KG1 (cell line): ENCODE measurements at regions not wholly inside any gene's neighbourhood (a gene's known extent, or its start where the extent isn't known, plus 50 kb on each side); places are given as distances from the start of the nearest gene placed in this dataset.

ENCODE experiments used
- DNase-seq: peaks from one replicate; lab custom pipeline; 2025; lab: John Stamatoyannopoulos, UW

- DNase-seq: no peak
Observed at GRCh38 chr14:95386536-95387095, 66.9 kb upstream of the CLMN start.

- no peak for DNase-seq
Observed at GRCh38 chr14:95385701-95386100, 66.0 kb upstream of the CLMN start.

GRCh38 chr14:95382747-95383146 lies 63.0 kb upstream of the CLMN start:
- DNase-seq: no peak

DNA sequence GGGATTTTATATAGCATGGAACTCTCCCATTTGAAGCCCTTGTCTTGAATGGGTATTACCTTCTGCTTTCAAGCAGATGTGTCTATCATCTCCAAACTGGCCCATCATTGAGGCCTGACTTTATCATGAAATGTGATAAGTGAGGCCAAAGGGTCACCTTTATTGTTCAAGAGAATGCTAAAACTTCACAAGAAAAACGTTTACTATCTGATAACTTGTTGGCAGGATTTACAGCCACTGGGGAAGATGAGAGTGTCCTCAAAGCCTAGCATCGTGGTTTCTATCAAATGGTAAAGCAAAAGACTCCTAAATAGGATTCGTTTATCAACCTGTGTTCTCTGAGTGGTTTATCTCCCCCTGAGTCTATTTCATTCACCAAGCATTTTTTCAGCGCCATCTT lies 62.0 kb upstream of the CLMN start:
- no peak for DNase-seq

GRCh38 chr14:95380350-95381042 lies 60.8 kb upstream of the CLMN start:
- DNase-seq: no peak

- DNase-seq: no peak
Observed at GRCh38 chr14:95379634-95380033, 59.9 kb upstream of the CLMN start.

- no peak for DNase-seq
Observed at GRCh38 chr14:95375539-95376109, 55.9 kb upstream of the CLMN start.

- DNase-seq: no peak
Observed at GRCh38 chr14:95374239-95374997, 54.7 kb upstream of the CLMN start.

DNA sequence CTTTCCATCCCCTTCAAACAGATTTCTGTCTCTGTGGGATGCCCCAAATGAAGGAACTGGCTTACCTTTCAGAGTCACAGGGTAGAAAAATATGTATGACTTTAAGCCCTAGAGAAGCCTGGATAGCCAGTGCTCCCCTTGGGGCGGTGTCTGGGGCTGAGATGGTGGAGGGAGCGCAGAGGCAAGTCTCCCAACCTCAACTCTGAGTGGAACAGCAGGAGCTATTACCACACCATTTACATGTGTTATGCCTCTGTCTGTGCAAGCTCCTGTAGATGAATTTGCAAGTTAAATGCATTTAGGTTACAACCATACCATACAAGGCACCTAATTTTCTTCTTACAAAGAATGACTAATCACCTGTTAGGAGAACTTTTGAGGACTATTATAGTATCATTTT lies 50.4 kb upstream of the CLMN start:
- no peak for DNase-seq
